ENCODE measurements at regions not wholly inside any gene's neighbourhood (a gene's known extent, or its start where the extent isn't known, plus 50 kb on each side); places are given as distances from the start of the nearest gene placed in this dataset.

DNA sequence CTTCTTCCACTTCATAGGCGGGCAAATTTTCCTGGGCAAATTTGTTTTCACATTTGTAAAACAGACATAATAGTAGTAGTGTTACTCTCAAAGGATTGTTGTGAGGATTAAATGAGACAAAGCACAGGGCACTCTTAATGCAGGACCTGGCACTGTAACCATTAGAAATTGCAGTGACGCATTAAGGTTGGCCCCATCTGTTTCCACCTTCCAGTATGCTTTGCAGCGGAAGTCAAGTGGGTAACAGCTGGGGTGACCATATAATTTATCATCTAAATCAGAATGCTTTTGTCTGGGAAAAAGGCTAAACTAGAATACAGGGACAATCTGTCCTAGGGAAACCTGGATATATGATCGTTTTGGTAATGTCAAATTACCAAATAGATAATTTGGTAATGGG, 132.5 kb upstream of the CACHD1 start:
- TF ChIP-seq, protein P1, sequence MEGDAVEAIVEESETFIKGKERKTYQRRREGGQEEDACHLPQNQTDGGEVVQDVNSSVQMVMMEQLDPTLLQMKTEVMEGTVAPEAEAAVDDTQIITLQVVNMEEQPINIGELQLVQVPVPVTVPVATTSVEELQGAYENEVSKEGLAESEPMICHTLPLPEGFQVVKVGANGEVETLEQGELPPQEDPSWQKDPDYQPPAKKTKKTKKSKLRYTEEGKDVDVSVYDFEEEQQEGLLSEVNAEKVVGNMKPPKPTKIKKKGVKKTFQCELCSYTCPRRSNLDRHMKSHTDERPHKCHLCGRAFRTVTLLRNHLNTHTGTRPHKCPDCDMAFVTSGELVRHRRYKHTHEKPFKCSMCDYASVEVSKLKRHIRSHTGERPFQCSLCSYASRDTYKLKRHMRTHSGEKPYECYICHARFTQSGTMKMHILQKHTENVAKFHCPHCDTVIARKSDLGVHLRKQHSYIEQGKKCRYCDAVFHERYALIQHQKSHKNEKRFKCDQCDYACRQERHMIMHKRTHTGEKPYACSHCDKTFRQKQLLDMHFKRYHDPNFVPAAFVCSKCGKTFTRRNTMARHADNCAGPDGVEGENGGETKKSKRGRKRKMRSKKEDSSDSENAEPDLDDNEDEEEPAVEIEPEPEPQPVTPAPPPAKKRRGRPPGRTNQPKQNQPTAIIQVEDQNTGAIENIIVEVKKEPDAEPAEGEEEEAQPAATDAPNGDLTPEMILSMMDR (optimal IDR thresholded peaks at IDR 0.05 in 1 of 3, IDR thresholded peaks at IDR 0.05 in 1 of 3, conservative IDR thresholded peaks at IDR 0.05 in 1 of 3; ENCODE audit: extremely low read depth in 1 of 3, insufficient read depth in 2 of 3, low read length in 3 of 3): no peak
- no peak for TF ChIP-seq EZH2 (IDR thresholded peaks at IDR 0.05; ENCODE audit: low read length)
